ENCODE measurements at regions not wholly inside any gene's neighbourhood (a gene's known extent, or its start where the extent isn't known, plus 50 kb on each side); places are given as distances from the start of the nearest gene placed in this dataset.

DNA sequence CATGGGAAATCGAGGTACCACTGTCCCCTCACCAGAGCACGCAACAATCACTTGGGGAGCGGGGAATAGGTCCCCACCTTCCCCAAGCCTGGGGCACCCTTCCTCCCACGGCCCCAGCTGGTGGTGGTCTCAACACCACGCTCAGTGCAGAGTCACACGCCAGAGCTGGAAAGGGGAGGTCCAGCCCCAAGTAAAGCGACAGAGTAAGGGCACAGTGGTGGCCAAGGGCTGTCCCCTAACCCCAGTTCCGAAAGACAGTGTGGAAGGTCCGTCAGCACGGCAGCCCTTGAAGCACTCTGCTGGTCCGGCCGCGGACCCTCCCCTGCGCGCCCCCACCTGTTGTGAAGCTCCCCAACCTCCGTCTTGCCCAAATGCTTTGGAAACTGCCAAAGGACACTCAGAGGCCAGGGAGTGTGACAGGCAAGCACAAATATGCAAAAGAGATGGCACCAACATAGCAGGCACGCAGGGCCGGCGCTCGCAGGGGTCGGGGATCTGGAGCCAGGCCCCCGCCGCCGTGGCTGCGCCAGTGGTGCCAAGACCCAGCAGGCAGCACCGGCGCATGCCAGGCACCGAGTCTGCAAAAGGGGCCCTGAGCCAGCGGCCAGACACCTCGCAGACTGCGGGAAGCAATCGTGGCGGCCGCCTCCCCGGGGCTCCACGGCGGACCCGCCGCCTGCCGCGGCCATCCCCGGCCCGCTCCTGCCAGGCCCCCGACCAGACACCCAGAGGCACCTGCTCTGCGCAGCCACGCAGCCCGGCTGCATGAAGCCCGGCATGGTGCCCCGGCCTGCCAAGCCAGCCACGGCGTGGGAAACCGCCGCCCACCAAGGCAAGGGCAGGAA is 51.6 kb upstream of the SRRM3 start:
- no peak for DNase-seq (ENCODE audit: low spot score)

Measured in activated CD4-positive, alpha-beta T cell treated with anti-CD3 and anti-CD28 coated beads, Interleukin-2, Interleukin-4, amounts not matched to agents 100 ng/mL and 50 ng/mL, durations not matched to agents 16 hours and 8 hours (primary cell).